ENCODE measurements at regions not wholly inside any gene's neighbourhood (a gene's known extent, or its start where the extent isn't known, plus 50 kb on each side); places are given as distances from the start of the nearest gene placed in this dataset.

DNA sequence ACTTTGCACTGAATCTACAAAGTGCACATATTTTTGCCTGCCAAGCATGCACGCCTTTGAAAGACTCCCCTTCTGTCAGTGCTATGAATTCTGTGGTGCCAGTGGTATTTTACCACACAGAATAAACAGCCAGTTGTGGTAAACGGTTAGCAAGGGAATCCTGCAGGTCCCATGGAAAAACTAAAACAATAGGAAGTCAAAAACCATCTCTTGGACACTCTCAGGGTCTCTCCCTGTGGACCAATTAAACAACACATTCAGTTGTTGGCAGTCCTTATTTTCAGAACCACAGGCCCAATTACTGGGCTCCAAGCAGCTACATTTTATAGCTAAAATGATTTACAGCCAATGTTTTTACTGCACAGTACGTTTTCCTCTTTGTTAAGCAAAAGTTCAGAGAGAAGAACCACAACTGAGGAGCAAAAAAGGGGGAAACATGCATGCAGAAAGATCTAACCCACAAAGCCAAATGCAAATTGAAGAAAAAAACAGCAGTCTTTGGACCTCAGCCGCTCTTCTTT, 116.9 kb downstream of the KCTD12 start:
- no peak overlapping the region for H3K4me3 ChIP-seq (ENCODE audit: low read depth, low read length)
- no peak for DNase-seq (ENCODE audit: low read depth)
- TF ChIP-seq, protein P1, sequence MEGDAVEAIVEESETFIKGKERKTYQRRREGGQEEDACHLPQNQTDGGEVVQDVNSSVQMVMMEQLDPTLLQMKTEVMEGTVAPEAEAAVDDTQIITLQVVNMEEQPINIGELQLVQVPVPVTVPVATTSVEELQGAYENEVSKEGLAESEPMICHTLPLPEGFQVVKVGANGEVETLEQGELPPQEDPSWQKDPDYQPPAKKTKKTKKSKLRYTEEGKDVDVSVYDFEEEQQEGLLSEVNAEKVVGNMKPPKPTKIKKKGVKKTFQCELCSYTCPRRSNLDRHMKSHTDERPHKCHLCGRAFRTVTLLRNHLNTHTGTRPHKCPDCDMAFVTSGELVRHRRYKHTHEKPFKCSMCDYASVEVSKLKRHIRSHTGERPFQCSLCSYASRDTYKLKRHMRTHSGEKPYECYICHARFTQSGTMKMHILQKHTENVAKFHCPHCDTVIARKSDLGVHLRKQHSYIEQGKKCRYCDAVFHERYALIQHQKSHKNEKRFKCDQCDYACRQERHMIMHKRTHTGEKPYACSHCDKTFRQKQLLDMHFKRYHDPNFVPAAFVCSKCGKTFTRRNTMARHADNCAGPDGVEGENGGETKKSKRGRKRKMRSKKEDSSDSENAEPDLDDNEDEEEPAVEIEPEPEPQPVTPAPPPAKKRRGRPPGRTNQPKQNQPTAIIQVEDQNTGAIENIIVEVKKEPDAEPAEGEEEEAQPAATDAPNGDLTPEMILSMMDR (IDR thresholded peaks at IDR 0.05; ENCODE audit: insufficient read depth, low read depth, low read length, missing control alignments): no peak

DNA sequence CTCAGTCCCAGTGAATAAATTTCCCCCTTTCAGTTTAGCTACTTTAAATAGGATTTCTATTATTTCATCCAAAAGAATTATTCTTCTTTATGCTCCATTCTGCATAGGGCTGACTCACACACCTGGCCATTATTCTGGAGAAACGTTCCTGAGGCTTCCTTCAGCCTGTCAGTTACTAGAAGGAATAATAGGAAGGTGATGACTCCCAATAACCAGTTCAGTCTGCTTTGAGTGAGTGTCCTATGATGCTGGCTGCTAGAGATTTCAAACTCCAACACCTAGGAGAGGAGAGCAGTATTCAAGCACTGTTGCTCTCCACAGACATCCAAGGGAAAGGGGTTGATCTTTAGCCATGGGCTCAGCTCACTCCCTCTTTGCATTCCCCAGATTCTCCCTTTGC, 117.8 kb downstream of the KCTD12 start:
- no peak for DNase-seq (ENCODE audit: low read depth)
- TF ChIP-seq, protein P1 (IDR thresholded peaks at IDR 0.05; ENCODE audit: insufficient read depth, low read depth, low read length, missing control alignments): no peak
- H3K4me3 ChIP-seq (ENCODE audit: low read depth, low read length): no peak overlapping the region

DNA sequence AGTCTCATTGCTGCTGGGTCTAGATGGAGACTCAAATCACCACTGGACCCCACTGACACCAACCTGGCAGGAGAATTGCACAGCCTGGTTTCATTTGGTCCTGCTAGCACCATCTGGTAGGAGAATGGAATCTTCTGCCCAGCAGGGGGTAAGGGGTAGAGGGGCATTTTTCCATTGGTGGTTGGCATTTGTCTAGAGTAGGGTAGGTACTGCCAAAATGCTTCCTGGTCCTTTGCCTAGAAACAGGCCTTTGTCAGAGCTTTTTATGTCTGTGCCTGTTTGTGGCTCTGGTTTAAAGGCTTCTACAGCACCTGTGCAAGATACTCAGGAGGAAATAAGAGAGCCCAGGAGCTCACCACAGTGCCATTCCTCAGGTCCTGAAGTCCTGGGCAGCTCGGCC, 121.3 kb downstream of the KCTD12 start:
- TF ChIP-seq, protein P1 (IDR thresholded peaks at IDR 0.05; ENCODE audit: insufficient read depth, low read depth, low read length, missing control alignments): no peak
- no peak overlapping the region for H3K4me3 ChIP-seq (ENCODE audit: low read depth, low read length)
- no peak for DNase-seq (ENCODE audit: low read depth)

DNA sequence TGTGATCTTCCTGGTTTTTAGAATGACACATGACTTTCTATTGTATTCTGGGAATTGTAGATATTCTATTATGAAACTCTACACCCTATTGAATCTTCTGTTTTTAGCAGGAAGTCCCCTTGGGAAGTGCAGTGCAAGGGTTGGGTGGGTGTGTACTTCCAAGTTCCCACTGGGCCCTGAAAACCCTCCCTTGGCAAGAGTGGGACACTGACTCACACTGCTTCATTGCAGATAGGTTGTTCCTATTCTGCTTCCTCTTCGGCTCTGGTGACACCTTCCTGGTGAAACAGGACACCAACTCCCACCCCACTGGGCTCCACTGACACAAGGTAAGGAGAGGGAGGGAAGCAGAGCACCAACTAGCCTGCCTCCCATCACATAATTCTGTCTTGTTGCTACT, 121.8 kb downstream of the KCTD12 start:
- H3K4me3 ChIP-seq (ENCODE audit: low read depth, low read length): no peak overlapping the region
- TF ChIP-seq, protein P1 (IDR thresholded peaks at IDR 0.05; ENCODE audit: insufficient read depth, low read depth, low read length, missing control alignments): no peak
- DNase-seq (ENCODE audit: low read depth): no peak

DNA sequence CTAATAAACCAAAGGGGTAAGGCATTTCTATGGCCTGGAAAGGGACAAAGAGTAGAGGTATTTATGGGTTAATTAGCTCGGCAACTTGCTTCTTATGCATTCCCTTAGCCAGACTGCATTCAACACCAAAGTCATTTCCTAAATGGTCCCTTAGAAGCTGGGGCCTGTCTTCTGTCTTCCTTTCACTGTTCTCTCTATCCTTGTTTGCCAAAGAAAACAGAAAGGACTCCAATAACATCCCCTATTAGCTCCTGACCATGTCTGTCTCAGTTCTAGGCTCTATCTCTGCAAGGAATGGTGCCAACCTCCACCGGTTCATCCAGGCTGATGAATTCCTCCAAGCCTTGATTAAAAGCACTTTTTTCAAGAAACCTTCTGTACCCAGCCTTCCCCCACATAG, 123.5 kb downstream of the KCTD12 start:
- TF ChIP-seq, protein P1 (IDR thresholded peaks at IDR 0.05; ENCODE audit: insufficient read depth, low read depth, low read length, missing control alignments): no peak
- no peak for DNase-seq (ENCODE audit: low read depth)
- no peak overlapping the region for H3K4me3 ChIP-seq (ENCODE audit: low read depth, low read length)

DNA sequence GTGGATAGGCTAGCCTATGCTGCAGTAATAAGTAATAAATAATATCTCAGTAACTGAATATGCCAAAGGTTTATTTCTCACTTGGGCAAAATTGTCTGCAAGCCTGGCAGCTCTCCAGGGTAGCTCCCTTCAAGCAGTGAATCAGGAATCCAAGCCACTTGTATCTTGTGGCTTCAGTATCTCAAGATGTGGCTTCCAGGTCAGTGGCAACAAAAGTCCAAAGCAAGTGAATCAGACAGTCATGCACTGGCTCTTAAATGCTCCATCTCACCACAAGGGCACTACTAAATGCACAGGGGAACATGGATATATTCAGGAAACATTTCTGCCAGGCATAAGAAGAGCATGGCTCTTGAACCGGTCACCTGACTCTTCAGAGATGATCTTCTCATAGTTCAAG, 126.3 kb downstream of the KCTD12 start:
- H3K4me3 ChIP-seq (ENCODE audit: low read depth, low read length): no peak overlapping the region
- no peak for DNase-seq (ENCODE audit: low read depth)
- TF ChIP-seq, protein P1 (IDR thresholded peaks at IDR 0.05; ENCODE audit: insufficient read depth, low read depth, low read length, missing control alignments): no peak

DNA sequence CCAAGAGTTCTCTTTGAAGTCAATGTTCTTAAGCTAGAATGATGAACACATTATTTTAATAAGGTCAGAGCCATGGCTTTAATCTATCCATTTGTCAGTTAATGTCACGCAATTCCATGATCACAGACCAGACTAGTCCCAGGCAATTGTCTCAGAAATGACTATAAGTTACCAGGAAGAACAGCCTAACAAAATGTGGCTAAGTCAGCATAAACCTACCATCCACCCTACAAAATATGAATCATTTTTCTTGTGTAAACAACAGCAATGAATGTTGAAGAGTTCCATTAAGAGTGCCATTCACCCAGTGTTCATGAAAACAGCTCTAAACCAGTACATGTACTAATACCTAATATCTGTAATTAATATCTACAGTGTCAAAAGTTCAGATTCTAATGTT, 127.5 kb downstream of the KCTD12 start:
- DNase-seq (ENCODE audit: low read depth): no peak

More for the DNA sequence above, 127.5 kb downstream of the KCTD12 start:
- H3K4me3 ChIP-seq (ENCODE audit: low read depth, low read length): no peak overlapping the region
- TF ChIP-seq, protein P1 (IDR thresholded peaks at IDR 0.05; ENCODE audit: insufficient read depth, low read depth, low read length, missing control alignments): no peak

All from GM12865 (cell line).